Tibial artery (tissue), 4 donors: ENCODE measurements at regions not wholly inside any gene's neighbourhood (a gene's known extent, or its start where the extent isn't known, plus 50 kb on each side); places are given as distances from the start of the nearest gene placed in this dataset.

Experiments used
- DNase-seq, 2 donors: peaks; one replicate each; pipeline ENCODE4 v3.0.0-alpha.2; 2019
- H3K27ac ChIP-seq, 2 donors: fragments of 200-600 bp; sonication (generic) in 1 of 2; 1 replicate in 1 of 2; 2 replicates in 1 of 2; pipeline ENCODE4 v1.5.1; 2018 to 2019; ENCODE audit warnings: mild to moderate bottlenecking in 1 of 2
- H3K27me3 ChIP-seq, 2 donors: fragments of 200-600 bp; sonication (generic) in 1 of 2; one replicate each; pipeline versions ENCODE4 v1.5.1 to v1.6.0; 2016 to 2019
- H3K36me3 ChIP-seq, 3 donors: fragments of 200-600 bp; sonication (generic) in 2 of 3; one replicate each; pipeline ENCODE4 v1.5.1; 2016 to 2019; ENCODE audit warnings: mild to moderate bottlenecking in 2 of 3
- H3K4me1 ChIP-seq, 4 donors: fragments of 200-600 bp; sonication (generic) in 2 of 4; 1 replicate in 3 of 4; 2 replicates in 1 of 4; pipeline ENCODE4 v1.5.1; 2016 to 2019
- H3K4me3 ChIP-seq, 2 donors: fragments of 200-600 bp; sonication (generic) in 1 of 2; 1 replicate in 1 of 2; 2 replicates in 1 of 2; pipeline ENCODE4 v1.5.1; 2018 to 2019; ENCODE audit warnings: mild to moderate bottlenecking in 2 of 2
- H3K9me3 ChIP-seq, 3 donors: fragments of 200-600 bp; sonication (generic) in 1 of 3; one replicate each; pipeline ENCODE4 v1.5.1; 2016 to 2019
- CTCF ChIP-seq, 2 experiments: fragments of 200-600 bp in 1 of 2; fragments of 450-650 bp in 1 of 2; IDR thresholded peaks; one replicate each; pipeline ENCODE4 v1.5.1; 2017 to 2019; ENCODE audit warnings: antibody characterized with exemption in 2 of 2, mild to moderate bottlenecking in 1 of 2, moderate library complexity in 1 of 2
- intact Hi-C: fragments of 100-400 bp; cut with DNase I; formaldehyde crosslinking; loops from one replicate; pipeline ENCODE4 v1.15.0; 2023; ENCODE audit warnings: low total_unique reads

GRCh38 chr9:88326936-88327335 is 61.3 kb upstream of the SPIN1 start:
- Histone ChIP-seq H3K4me1 (no peaks in the 10 kb centered on the region), H3K27me3 (peaks cover 0 to 6% of the 10 kb centered on the region in 2 donors), H3K9me3 (no peaks in the 10 kb centered on the region), H3K27ac (no peak overlapping the region), H3K36me3 (no peaks in the 10 kb centered on the region), H3K4me3 (no peak overlapping the region)
- intact Hi-C loops, result no loop called here
- DNase-seq, result no peak
- TF ChIP-seq CTCF (IDR thresholded peaks at IDR 0.05), result no peak

- Histone ChIP-seq H3K27ac (no peak overlapping the region), H3K36me3 (no peaks in the 10 kb centered on the region), H3K4me3 (no peak overlapping the region), H3K9me3 (no peaks in the 10 kb centered on the region), H3K27me3 (peaks cover 0 to 6% of the 10 kb centered on the region in 2 donors), H3K4me1 (no peaks in the 10 kb centered on the region)
- TF ChIP-seq CTCF (IDR thresholded peaks at IDR 0.05), result no peak
- intact Hi-C loops, result no loop called here
- DNase-seq, result no peak
Observed at GRCh38 chr9:88326015-88326414, 62.2 kb upstream of the SPIN1 start.

GRCh38 chr9:88322906-88323566 is 65.2 kb upstream of the SPIN1 start:
- peak in 1 of 2 donors; percentile 21 for DNase-seq
- peaks cover 0 to 6% of the 10 kb centered on the region in 2 donors for H3K27me3 ChIP-seq
- H3K36me3 ChIP-seq, result no peaks in the 10 kb centered on the region
- intact Hi-C loops, result no loop called here
- TF ChIP-seq CTCF (IDR thresholded peaks at IDR 0.05), result no peak
- no peak overlapping the region for H3K4me3 ChIP-seq
- no peak overlapping the region for H3K27ac ChIP-seq
- no peaks in the 10 kb centered on the region for H3K9me3 ChIP-seq
- no peaks in the 10 kb centered on the region for H3K4me1 ChIP-seq

GRCh38 chr9:88321764-88322163 is 66.5 kb upstream of the SPIN1 start:
- Histone ChIP-seq H3K9me3 (no peaks in the 10 kb centered on the region), H3K27ac (no peak overlapping the region), H3K4me3 (no peak overlapping the region), H3K27me3 (peaks cover 0 to 6% of the 10 kb centered on the region in 2 donors), H3K36me3 (no peaks in the 10 kb centered on the region), H3K4me1 (no peaks in the 10 kb centered on the region)
- intact Hi-C loops, result no loop called here
- no peak for DNase-seq
- TF ChIP-seq CTCF (IDR thresholded peaks at IDR 0.05), result no peak

- DNase-seq, result no peak
Observed at GRCh38 chr9:88320748-88321415, 67.4 kb upstream of the SPIN1 start.

More at GRCh38 chr9:88320748-88321415, 67.4 kb upstream of the SPIN1 start:
- Histone ChIP-seq H3K27me3 (no peaks in the 10 kb centered on the region), H3K27ac (no peak overlapping the region), H3K9me3 (no peaks in the 10 kb centered on the region), H3K4me3 (no peak overlapping the region), H3K36me3 (no peaks in the 10 kb centered on the region), H3K4me1 (no peaks in the 10 kb centered on the region)
- TF ChIP-seq CTCF (IDR thresholded peaks at IDR 0.05), result no peak
- intact Hi-C loops, result no loop called here
